ENCODE measurements at regions not wholly inside any gene's neighbourhood (a gene's known extent, or its start where the extent isn't known, plus 50 kb on each side); places are given as distances from the start of the nearest gene placed in this dataset.

DNA sequence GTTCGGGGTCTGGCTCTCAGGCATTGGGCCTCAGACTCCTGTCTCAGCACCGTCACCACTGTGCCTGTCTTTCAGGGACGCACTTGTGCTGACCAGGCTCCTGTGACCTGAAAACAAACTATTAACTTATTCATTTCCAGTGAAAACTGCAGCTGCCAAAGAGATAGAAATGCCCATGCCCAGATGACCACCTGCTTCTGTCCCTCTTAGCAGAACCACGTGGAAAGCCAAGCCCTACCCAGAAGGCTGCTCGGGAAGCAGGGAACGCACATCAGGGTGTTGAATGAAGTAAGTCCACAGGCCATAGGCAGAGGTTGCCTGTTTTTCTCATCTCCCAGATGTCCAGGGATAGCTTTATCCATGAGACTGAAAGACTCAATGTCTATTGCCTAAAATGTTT is 219.3 kb downstream of the EBLN2 start:
- Mint-ChIP-seq H3K36me3 (no peaks in the 10 kb centered on the region), H3K9me3 (no peaks in the 10 kb centered on the region), H3K27ac (no peak overlapping the region), H3K4me1 (no peaks in the 10 kb centered on the region), H3K4me3 (no peak overlapping the region)
- ATAC-seq = no peak
- DNase-seq (ENCODE audit: low spot score in 2 of 2) = no peak

DNA sequence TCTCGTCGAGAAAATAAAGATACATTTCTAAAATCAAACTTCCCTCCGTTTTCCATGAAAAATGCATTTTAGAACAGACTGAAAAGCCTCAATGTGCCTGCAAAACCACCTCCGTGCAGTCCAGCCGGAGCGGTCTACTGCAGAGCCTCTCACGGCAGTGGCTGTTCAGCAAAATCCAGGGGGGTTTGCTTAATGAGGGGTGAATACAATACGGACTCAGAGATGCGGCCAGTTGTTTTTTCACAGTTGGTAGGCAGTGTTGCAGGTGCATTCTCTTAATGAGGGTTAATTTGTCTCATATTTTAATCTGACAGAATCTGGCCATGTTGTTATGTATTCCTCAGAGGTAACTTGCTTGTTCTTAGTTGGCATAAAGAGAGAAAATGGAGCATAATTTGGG is 223.0 kb downstream of the EBLN2 start:
- Mint-ChIP-seq H3K27ac (no peak overlapping the region), H3K4me3 (no peak overlapping the region), H3K9me3 (no peaks in the 10 kb centered on the region), H3K36me3 (no peaks in the 10 kb centered on the region), H3K4me1 (no peaks in the 10 kb centered on the region)
- DNase-seq (ENCODE audit: low spot score in 2 of 2) (no peak), ATAC-seq (no peak)

DNA sequence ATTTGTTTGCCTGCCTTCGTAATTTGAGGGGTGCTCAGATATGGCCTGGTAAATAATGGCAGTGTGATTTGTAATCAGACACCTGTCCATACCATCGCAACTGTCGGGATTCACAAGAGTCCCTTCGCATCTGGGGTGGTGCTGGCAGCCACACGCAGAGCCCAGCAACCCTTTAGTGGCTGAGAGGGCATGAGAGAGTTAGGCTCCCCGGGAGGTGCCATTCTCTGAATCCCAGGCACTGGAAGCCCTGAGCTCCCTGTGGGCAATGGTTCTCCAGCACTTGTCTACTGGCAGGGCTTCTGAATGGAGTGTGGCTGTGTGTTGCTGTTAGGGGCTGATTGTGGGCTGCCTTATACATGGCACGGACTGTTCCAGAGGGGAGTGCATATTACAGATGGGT is 230.1 kb downstream of the EBLN2 start:
- DNase-seq (ENCODE audit: low spot score in 2 of 2) (no peak), ATAC-seq (peak; percentile 19)
- H3K9me3 Mint-ChIP-seq = no peaks in the 10 kb centered on the region
- no peaks in the 10 kb centered on the region for H3K36me3 Mint-ChIP-seq
- no peak overlapping the region for H3K4me3 Mint-ChIP-seq
- no peaks in the 10 kb centered on the region for H3K4me1 Mint-ChIP-seq
- H3K27ac Mint-ChIP-seq = no peak overlapping the region

DNA sequence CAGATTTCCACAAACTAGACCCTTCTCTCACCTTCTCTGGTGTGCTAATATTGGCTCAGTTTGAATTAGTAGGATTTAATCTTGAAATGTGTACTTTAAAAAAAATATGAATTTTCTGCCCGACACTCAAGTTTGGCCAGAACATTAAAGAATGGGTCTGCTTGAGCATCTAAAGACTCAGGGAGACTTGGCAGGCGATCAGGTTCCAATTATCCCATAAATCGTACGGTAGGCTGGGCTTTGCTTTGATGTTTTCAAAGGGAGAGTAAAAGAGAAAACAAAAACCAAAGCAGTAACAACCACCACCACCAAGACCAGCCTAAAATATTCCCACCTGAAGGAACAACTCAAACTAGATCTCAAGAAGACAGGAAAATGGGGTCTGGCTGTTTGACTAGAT is 230.8 kb downstream of the EBLN2 start:
- H3K4me1 Mint-ChIP-seq = no peaks in the 10 kb centered on the region
- H3K4me3 Mint-ChIP-seq = no peak overlapping the region
- H3K36me3 Mint-ChIP-seq = no peaks in the 10 kb centered on the region
- no peak for ATAC-seq
- no peak overlapping the region for H3K27ac Mint-ChIP-seq
- no peaks in the 10 kb centered on the region for H3K9me3 Mint-ChIP-seq
- no peak for DNase-seq (ENCODE audit: low spot score in 2 of 2)

DNA sequence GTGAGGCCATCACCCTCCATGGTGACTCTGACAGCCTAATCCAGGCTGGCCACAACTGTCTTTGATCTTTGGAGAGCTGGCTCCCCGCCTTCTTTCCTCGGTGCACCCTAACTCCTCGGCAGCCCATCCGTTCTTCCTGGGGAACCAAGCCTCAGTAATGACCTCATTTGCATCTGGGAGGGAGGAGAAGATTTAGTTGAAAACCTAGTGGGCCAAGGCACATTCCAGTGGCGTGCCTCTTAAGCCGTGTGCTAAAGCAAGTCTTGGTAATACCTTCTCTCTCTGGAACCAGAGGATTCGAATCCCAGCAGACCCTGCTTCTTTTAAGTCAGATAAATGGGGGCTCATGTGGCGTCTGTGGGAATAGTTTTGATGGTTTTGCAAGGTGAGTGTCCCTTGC is 233.1 kb downstream of the EBLN2 start:
- no peaks in the 10 kb centered on the region for H3K4me1 Mint-ChIP-seq
- no peaks in the 10 kb centered on the region for H3K9me3 Mint-ChIP-seq
- H3K4me3 Mint-ChIP-seq = no peak overlapping the region
- H3K27ac Mint-ChIP-seq = no peak overlapping the region
- DNase-seq (ENCODE audit: low spot score in 2 of 2) (no peak), ATAC-seq (no peak)
- H3K36me3 Mint-ChIP-seq = no peaks in the 10 kb centered on the region

DNA sequence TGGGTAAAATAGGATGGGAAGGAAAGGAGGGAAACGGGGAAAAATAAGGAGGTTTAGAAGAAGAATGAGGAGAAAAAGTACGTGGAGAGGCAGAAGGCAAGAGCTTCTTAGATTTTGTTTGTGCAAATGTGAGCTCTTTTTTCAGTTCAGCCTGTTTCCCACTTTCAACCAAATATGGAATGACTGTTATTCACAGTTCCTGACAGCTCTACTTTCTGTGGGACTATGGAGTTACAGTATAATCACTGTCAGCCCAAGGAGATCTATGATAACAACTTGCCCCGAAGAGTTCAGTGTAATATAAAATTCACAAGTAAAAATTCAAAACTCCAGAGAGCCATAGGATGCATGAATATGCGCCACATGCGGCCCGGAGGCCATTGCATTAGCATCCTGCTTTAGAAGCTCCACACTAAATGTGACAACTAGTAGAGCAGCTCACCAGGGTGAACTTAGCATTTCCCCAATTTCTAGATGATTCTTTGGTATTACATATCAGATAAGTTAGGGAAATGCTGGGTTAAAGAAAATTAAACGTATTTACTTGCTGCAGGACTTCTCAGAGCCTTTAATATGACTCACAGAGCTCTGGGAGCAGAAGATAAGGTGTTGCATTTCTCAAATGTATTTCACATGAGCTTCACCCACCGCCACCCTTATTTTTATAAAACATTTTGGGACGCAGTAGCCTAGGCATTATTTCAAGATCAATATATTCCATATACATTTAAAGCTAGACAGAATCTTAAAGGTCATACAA is 234.6 kb downstream of the EBLN2 start:
- DNase-seq (ENCODE audit: low spot score in 2 of 2) (no peak), ATAC-seq (no peak)
- Mint-ChIP-seq H3K4me1 (no peaks in the 10 kb centered on the region), H3K9me3 (no peaks in the 10 kb centered on the region), H3K27ac (no peak overlapping the region), H3K4me3 (no peak overlapping the region), H3K36me3 (no peaks in the 10 kb centered on the region)

DNA sequence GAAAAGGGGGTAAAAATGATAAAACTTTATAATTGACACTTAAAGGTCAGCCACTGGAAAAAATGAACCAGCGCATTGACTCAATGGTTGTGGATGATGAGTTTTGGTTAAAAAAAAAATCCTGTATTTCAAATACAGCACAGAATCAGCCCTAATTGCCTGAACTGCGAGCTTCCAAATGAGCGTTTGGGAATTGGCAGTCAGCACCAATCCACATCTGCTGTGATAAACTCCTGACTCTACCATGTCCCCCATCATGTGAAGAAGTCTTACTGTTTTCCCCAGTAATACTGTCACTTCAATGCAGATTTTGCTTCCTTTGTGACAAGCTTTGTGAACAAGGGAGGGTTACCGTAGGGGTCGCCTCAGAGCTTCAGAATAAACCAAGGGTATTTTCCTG is 235.4 kb downstream of the EBLN2 start:
- no peaks in the 10 kb centered on the region for H3K9me3 Mint-ChIP-seq
- no peak for DNase-seq (ENCODE audit: low spot score in 2 of 2)
- H3K4me1 Mint-ChIP-seq = no peaks in the 10 kb centered on the region
- no peak overlapping the region for H3K27ac Mint-ChIP-seq
- no peak for ATAC-seq
- H3K4me3 Mint-ChIP-seq = no peak overlapping the region
- H3K36me3 Mint-ChIP-seq = no peaks in the 10 kb centered on the region

DNA sequence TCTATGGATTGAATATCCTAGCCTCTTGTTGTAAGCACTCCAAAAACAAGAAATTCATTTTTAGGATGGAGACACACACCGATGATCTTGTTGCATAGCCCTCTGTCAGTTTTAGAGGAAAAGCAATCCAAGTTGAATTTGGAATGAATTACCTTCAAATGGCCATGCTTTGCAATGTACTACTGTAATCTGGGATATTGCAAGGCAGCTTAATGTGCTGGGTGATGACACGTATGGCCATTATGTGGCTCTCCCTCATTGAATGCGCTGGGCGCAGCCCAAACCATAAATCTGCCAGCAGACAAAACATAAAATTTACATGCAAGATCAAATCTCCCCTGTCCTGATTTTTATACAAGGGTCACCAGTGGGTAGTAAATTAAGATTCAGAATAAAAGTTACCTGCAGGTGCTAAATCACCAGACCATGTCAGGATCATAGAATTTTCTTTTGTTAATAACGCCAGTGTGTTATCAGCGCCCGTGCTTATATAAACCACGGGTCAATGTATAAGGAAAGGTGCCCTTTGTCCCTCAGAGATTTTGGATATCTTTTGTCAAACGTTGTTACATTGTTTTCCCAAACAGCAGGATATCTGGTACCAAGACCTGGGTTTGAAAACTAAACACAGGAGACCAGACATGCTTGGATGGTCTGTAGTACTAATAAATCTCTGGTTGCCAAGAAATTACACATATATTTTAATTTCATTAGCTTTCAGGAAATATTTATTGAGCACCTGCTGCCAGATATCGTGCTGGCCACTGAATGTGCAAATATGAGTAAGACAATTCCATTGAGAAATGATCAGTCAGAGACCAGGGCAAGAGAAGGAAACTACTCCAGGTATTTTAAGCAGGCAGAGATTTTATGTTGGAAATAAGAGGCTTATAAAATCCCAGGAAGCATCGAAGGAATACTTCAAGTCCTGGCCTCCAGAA is 237.1 kb downstream of the EBLN2 start:
- Mint-ChIP-seq H3K27ac (no peak overlapping the region), H3K9me3 (no peaks in the 10 kb centered on the region), H3K4me3 (no peak overlapping the region), H3K4me1 (no peaks in the 10 kb centered on the region), H3K36me3 (no peaks in the 10 kb centered on the region)
- no peak for DNase-seq (ENCODE audit: low spot score in 2 of 2)
- no peak for ATAC-seq

DNA sequence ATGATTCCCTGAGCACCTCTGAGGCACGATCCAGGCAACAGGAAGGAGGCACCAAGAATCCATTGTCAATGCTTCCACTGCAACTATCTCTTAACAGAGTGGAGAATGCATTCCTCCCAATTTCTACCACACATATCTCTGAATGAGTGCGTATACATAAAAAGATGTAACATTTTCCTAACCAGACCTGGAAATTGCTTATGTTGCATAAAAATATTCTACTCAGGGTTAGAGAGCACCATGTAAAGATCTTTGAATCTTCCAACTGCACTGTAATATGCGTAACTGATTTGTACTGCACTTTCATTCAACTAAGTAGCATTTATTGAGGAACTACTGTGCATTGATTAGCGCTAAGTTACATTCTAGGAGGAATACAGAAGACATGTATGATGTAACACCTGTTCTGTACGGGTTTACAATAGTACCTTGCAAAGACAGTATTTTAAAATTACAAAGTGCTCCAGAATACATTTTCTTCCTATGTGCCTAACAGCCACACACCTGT is 237.8 kb downstream of the EBLN2 start:
- Mint-ChIP-seq H3K4me3 (no peak overlapping the region), H3K27ac (no peak overlapping the region), H3K9me3 (no peaks in the 10 kb centered on the region)

DNA sequence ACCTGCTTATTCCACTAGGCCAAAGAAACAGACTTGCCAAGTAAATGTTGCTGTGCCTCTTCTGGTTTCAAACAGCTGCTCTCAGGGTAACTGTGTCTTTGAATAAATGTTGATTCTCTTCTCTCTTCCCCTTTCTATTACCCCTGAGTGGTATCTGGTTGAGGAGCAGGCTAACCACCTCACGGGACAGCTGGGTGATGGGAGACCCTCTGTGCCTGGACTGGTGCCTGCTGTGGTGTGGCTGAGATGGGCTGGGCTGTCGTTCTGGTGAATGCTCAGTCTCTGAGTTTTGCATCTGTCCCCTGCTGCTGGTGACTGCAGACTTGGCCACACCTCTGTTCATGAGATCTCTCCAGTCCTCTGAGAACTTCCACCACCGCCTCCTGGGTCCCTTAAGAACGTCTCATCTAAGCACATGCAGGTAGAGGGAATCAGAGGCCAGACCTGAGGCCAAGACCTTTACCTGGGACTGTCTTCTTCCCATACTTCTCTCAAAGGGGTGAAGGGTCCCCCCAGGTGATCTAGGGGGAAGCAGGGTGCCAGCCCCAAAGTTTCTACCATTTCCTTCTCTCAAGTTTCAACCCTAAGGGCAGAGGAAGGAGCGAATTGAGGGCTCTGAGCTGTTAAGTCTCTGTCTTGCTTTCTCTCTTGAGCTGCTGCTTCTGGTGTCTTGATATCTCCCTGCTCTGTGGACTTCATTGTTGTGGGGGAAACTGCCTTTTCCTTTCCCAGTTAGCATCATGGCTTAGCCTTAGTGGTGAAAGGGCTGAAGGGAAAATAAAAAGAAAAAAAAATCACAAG is 252.9 kb downstream of the EBLN2 start:
- ATAC-seq (no peak), DNase-seq (ENCODE audit: low spot score in 2 of 2) (no peak)
- no peak overlapping the region for H3K4me3 Mint-ChIP-seq
- H3K36me3 Mint-ChIP-seq = no peaks in the 10 kb centered on the region
- H3K27ac Mint-ChIP-seq = no peak overlapping the region
- H3K9me3 Mint-ChIP-seq = no peaks in the 10 kb centered on the region
- H3K4me1 Mint-ChIP-seq = no peaks in the 10 kb centered on the region

More for the DNA sequence above, 237.8 kb downstream of the EBLN2 start:
- ATAC-seq = no peak
- no peaks in the 10 kb centered on the region for H3K4me1 Mint-ChIP-seq
- DNase-seq (ENCODE audit: low spot score in 2 of 2) = no peak
- no peaks in the 10 kb centered on the region for H3K36me3 Mint-ChIP-seq

DNA sequence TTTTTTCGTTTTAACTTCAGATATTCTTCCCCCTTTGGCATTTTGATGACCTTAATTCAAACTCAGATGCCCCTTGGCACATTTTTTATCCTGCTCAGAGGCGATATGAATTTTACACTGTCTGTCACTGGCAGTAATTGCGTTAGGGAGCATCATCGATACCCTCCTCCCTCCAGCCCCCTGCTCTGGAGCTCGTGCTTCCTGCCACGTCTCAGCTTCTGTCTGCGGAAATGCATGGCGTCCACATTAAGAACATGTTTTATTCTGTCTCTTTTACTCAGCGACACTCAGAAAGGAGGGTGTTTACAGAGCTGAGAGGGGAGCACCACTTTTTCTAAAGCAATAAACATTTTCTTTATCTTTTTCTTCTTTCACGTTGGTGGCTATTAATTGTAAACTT is 254.2 kb downstream of the EBLN2 start:
- H3K9me3 Mint-ChIP-seq = no peaks in the 10 kb centered on the region
- no peak overlapping the region for H3K27ac Mint-ChIP-seq
- ATAC-seq (no peak), DNase-seq (ENCODE audit: low spot score in 2 of 2) (no peak)
- no peaks in the 10 kb centered on the region for H3K4me1 Mint-ChIP-seq
- H3K4me3 Mint-ChIP-seq = no peak overlapping the region
- H3K36me3 Mint-ChIP-seq = no peaks in the 10 kb centered on the region

DNA sequence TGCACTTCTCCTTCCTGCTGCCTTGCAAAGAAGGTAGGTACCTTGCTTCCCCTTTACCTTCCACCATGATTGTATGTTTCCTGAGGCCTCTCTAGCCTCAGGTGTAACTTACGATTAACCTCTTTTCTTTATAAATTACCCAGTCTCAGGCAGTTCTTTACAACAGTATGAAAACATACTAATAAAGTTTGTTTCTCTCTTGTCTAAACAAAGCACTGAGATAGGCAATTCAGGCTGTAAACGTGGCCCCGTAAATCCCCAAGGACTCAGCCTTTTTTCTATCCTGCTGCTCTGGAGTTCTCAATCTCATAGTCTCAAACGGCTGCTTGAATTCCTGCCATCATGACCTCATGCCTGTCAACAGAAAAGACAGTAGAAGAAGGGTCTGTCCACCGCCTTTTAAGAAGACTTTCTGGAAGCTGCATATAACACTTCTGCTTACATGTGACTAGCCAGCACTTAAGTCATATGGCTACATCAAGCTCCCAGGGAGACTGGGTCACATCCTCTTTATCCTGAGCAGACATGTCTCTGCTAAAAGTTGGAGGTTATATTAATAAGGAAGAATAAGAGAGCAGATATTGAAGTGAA is 257.8 kb downstream of the EBLN2 start:
- Mint-ChIP-seq H3K36me3 (no peaks in the 10 kb centered on the region), H3K4me1 (no peaks in the 10 kb centered on the region), H3K4me3 (no peak overlapping the region), H3K9me3 (peaks cover 4% of the 10 kb centered on the region), H3K27ac (no peak overlapping the region)
- ATAC-seq (no peak), DNase-seq (ENCODE audit: low spot score in 2 of 2) (no peak)

DNA sequence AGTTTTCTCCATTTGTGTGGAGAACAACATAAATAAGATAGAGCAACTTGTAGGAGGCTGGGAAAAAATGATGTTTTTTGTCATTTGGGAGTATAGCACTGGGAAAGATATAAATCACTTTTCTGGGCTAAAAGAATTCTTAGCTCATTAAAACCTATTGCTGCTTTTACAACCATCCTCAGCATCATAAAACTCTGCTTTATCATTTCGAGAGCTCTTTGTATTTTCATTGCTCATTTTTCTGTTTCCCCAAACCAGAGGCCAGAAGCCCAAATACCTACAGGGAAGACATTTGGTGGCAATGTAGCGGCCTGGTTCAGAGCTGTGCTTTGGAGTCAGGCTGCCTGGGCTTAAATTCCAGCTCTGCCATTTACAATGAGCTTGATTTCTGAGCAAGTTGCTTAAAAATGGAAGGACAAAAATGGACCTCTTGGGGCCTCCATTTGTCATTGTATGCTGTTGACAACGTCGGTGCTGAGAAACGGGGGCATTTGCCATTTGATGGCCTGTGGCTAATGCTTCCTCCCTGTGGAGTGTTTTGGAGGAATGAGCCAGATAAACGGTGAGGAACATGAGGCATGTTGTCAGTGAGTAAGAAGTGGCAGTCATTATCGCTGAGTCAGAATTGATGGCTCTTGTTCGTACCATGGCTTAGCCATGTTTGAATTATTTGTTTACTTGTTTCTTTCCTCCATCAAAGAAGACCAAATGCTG is 260.0 kb downstream of the EBLN2 start:
- Mint-ChIP-seq H3K27ac (no peak overlapping the region), H3K4me1 (no peaks in the 10 kb centered on the region), H3K36me3 (no peaks in the 10 kb centered on the region), H3K4me3 (no peak overlapping the region), H3K9me3 (peaks cover 4% of the 10 kb centered on the region)
- no peak for ATAC-seq
- DNase-seq (ENCODE audit: low spot score in 2 of 2) = no peak

Data from stimulated activated effector memory CD8-positive, alpha-beta T cell treated with anti-CD3 and anti-CD28 coated beads, Interleukin-12 subunit alpha, Interleukin-12 subunit beta, amount 100 ng/mL, for 72 hours (primary cell).